Ovary (tissue), 3 donors: ENCODE measurements at regions not wholly inside any gene's neighbourhood (a gene's known extent, or its start where the extent isn't known, plus 50 kb on each side); places are given as distances from the start of the nearest gene placed in this dataset.

ENCODE experiments used
- CTCF ChIP-seq, 3 donors: fragments of 450-650 bp in 2 of 3; fragments of 200-600 bp in 1 of 3; IDR thresholded peaks; one replicate each; pipeline versions ENCODE4 v1.5.1 to v1.8.0; 2016 to 2022; ENCODE audit warnings: antibody characterized with exemption in 3 of 3, mild to moderate bottlenecking in 1 of 3
- EP300 ChIP-seq: sonication (generic); formaldehyde crosslinking; IDR thresholded peaks from one replicate; pipeline ENCODE4 v1.6.1; 2017; ENCODE audit warnings: antibody characterized with exemption
- donor health status: DM: no; HTN: no; CAD: no.

DNA sequence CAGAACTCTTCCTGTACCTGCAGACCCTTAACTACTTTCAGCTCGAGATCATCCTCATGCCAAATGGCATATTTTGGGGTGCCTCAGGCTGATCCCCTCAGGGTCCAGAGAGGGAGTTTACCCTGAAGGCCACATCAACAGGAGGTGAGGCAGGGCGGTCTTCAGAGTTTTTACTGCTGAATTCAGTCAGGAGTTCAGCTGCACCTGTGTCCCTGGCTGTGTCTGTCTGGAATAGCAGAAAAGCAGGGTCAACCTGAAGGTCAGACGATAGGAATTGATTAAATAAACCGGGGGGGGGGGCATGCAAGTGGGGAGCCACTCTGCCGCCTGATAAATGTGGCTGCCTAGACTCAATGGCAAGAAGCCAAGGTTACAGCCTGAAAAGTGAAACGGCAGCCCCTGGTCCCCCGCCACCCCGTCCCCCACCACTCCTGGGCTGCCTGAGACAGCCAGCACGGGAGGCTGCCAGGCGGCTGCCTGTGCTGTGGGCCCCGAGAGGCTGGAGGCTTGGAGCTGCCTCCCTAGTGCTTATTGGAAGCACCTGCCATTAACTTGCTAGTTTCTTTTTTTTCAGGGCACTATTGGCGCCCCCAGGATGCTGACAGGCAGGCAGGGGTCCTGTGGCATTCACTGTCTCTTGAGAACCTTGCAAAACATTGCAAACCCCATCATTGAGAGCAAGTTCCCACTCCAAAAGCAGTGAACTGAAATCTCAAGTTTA, 182.7 kb upstream of the PPP1R26 start:
- TF ChIP-seq CTCF (IDR thresholded peaks at IDR 0.05): no peak
- no peak for TF ChIP-seq EP300
